GM18505 (cell line): ENCODE measurements at regions not wholly inside any gene's neighbourhood (a gene's known extent, or its start where the extent isn't known, plus 50 kb on each side); places are given as distances from the start of the nearest gene placed in this dataset.

Experiments
- ATAC-seq: cut with Tn5 transposase; IDR thresholded peaks from one replicate; pipeline ENCODE4 v1.9.1; 2021; ENCODE audit not compliant: unreplicated experiment
- POLR2A ChIP-seq: IDR thresholded peaks from 4 replicates; pipeline ENCODE4 v1.6.1; 2011; ENCODE audit warnings: borderline replicate concordance; ENCODE audit not compliant: insufficient read depth, insufficient read length; ENCODE audit errors: extremely low read depth

- ATAC-seq, result no peak
- TF ChIP-seq POLR2A, result no peak
These were observed 662.0 kb upstream of the CDH18 start for GRCh38 chr5:20649966-20650365.

- no peak for ATAC-seq
These were observed 661.0 kb upstream of the CDH18 start for GRCh38 chr5:20648981-20649380.

GRCh38 chr5:20636686-20637085 lies 648.7 kb upstream of the CDH18 start:
- no peak for TF ChIP-seq POLR2A

More at GRCh38 chr5:20648981-20649380, 661.0 kb upstream of the CDH18 start:
- TF ChIP-seq POLR2A, result no peak

GRCh38 chr5:20619591-20619990 lies 631.6 kb upstream of the CDH18 start:
- no peak for TF ChIP-seq POLR2A
- ATAC-seq, result no peak

More at GRCh38 chr5:20636686-20637085, 648.7 kb upstream of the CDH18 start:
- ATAC-seq, result no peak

GRCh38 chr5:20618340-20618739 lies 630.3 kb upstream of the CDH18 start:
- ATAC-seq, result no peak
- no peak for TF ChIP-seq POLR2A

- no peak for ATAC-seq
- no peak for TF ChIP-seq POLR2A
These were observed 629.8 kb upstream of the CDH18 start for GRCh38 chr5:20617841-20618240.

GRCh38 chr5:20615888-20616563 lies 628.0 kb upstream of the CDH18 start:
- ATAC-seq, result no peak
- TF ChIP-seq POLR2A, result no peak

GRCh38 chr5:20611620-20612019 lies 623.6 kb upstream of the CDH18 start:
- ATAC-seq, result no peak
- no peak for TF ChIP-seq POLR2A

GRCh38 chr5:20610681-20611080 lies 622.7 kb upstream of the CDH18 start:
- no peak for TF ChIP-seq POLR2A
- ATAC-seq, result no peak

GRCh38 chr5:20609126-20609525 lies 621.1 kb upstream of the CDH18 start:
- no peak for ATAC-seq
- TF ChIP-seq POLR2A, result no peak

- no peak for TF ChIP-seq POLR2A
- ATAC-seq, result no peak
These were observed 620.6 kb upstream of the CDH18 start for GRCh38 chr5:20608567-20608966.

GRCh38 chr5:20605732-20606525 lies 617.9 kb upstream of the CDH18 start:
- ATAC-seq, result no peak
- TF ChIP-seq POLR2A, result no peak

GRCh38 chr5:20604992-20605391 lies 617.0 kb upstream of the CDH18 start:
- no peak for ATAC-seq
- TF ChIP-seq POLR2A, result no peak

- no peak for ATAC-seq
- TF ChIP-seq POLR2A, result no peak
These were observed 613.7 kb upstream of the CDH18 start for GRCh38 chr5:20601678-20602100.
